ENCODE measurements at regions not wholly inside any gene's neighbourhood (a gene's known extent, or its start where the extent isn't known, plus 50 kb on each side); places are given as distances from the start of the nearest gene placed in this dataset.

DNA sequence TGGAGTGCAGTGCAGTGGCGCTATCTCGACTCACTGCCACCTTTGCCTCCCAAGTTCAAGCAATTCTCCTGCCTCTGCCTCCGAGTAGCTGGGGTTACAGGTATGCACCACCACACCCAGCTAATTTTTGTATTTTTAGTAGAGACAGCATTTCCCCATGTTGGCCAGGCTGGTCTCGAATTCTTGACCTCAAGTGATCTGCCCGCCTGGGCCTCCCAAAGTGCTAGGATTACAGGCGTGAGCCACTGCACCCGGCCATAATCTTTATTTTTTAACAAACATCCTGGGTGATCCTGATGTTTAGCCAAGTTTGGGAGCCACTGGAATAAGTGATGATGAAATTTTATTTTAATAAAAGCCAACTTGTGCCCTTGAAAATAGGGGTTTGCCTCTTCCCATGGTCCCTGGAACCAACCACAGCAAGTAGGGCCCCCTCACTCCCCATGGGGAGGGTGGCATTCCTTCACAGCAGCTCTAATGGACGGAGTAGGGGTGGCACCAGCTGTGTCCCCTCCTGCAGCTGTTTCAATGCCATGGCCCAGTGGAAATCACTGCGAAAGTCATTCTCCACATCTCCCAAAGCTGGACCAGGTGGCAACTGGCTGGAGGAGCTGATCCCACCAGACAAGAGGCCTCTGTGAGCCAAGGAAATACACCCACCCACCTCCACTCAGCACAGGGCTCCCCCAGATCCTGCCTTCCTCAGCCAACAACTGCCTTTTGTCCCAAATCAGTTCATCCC, 194.8 kb downstream of the ZFP36L2 start:
- TF ChIP-seq EZH2phosphoT487 (IDR thresholded peaks at IDR 0.05; ENCODE audit: borderline replicate concordance, low read length) (no peak), CTCF (IDR thresholded peaks at IDR 0.05; ENCODE audit: low read depth, low read length, poor library complexity, severe bottlenecking) (no peak)
